ENCODE measurements at regions not wholly inside any gene's neighbourhood (a gene's known extent, or its start where the extent isn't known, plus 50 kb on each side); places are given as distances from the start of the nearest gene placed in this dataset.

DNA sequence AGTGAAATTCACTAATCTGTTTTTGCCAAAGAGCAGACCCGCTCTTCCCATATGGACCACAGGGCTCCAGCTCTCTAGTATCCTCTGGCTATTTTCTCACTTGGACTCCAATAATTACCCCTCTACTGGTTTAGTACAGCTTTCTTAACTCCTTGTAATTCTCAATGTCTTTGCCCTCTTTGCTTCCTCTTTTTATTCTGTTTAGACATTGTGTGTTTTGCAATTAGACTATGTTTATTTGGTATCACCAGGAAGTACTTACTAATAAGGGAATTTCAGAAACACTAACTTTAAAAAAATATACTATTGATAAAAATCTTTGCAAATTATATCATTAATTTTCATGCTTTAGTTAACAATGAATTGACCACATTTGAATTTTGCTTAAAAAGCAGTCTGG lies 111.6 kb upstream of the OBI1 start:
- no peak for DNase-seq

DNA sequence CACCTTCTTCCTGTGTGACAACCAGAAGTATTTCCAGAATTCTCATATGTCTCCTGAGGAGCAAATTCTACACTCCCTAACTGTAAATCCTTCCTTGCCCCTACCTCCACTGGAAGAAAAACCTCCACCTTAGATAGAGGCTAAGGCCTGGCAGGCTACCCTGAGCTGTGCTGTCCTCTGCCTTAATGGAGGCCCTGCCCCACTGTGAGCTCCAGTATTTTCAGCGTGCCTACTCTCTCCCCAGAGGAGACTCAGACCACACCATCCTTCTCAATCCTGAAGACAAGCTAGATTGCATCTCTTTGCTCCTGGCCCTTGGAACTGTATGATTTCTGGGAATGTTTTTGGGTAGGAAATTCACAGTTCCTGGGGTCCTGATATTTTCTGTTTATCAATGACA lies 110.0 kb upstream of the OBI1 start:
- DNase-seq = no peak

DNA sequence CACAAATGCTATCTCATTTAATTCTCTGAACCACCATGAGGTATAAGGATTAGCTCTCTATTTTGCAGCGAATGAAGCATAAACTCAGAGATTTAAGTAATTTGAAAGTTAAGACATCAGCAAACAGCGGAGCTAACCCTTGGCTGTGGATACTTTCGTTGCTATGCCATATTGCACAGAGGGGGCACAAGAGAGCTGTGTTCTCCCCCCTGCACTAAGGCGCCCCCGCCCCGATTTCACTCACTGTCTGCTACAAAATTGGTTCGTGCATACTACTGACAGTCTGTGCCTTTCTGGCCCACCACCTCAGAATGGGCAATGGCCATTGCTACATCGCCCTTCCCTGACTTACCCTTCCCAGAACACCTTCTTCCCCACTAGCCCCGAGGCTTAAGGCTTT lies 105.7 kb upstream of the OBI1 start:
- DNase-seq = no peak

DNA sequence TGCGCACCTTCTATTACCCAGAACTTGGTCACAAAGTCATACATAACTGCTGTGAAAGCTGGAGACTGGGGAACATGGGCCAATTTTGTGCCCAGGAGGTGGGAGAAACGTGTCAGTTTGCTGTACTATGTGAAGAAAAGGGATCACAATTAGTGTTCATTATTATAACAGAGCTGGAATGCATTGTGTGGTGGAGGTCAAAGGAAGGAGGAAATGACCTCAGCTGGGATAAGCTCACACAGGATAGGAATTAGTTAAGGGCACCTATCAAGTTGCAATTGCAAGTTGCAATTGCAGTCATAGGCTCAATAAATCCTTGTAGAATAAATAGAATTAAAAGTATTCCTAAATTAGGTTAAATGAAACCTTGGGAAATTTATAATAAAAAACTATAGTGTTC lies 103.9 kb upstream of the OBI1 start:
- no peak for DNase-seq

DNA sequence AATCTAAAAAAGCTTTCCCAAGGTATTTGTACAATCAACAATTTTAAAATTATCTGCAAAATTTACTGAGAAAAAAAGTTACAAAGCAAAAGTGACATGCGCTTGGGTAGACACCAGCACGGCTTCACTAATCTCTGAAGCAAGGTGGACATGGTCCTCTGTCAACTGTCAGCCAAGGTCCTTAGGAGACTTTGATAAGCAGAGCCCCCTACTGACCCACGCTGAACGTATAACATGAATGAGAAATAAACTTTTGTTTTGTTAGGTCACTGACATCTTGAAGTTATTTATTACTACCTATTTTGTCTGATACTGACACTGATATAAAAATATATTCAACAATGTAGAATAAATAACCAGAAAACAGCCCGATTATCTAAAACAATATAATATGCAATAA lies 100.7 kb upstream of the OBI1 start:
- no peak for DNase-seq

DNA sequence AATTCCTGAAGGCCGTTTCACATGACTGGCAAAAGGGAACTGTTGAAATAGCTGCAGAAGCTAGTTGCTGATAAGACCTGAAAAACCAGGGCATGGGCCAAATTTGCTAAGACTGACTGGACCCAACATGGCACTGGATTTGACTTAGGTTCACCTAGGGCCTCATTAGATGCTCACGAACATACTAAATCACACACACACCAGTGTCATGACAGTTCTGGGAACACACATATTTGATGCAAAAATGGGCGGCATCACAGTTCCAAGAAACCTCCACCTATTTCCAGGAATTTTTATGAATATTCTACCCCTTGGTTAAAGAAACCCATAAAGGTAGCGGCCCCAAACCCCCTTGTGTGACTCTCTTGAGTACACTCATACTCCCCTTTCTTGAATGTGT lies 99.6 kb upstream of the OBI1 start:
- no peak for DNase-seq

DNA sequence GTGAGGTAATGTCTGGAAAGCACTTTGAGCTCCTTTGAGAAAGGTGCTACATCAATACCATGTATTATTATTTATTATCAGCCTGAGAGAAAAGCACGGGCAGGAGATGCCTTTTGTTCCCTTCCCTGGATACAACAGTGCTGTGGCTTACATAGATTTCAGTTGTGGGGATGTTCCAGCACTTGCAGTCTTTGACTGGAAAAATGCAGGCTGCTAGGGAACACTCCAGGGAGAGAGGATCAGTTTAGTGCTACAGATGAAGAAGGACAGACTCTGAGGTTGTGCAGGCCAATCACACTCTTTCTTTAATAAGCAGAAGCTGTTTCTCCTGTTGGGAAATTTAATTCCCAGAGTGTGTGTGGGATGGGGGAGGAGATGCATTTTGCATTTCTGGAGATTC lies 94.5 kb upstream of the OBI1 start:
- no peak for DNase-seq

DNA sequence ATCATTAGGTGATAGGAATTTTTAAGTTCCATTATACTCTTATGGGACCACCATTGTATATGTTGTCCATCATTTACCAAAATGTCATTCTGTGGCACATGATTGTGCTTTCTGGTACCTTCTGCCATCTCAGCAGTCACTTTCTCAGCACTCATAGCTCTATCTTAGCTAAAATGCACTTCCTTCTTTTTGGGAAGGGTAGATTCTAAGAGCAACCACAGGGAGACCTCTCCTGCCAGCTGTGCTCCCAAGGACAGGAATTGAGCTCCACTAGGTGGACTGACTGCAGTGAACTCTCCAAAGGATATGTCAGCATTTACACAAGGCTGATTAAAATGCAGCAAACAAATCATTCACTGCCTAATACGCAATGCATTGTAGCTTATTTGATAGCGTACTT lies 91.8 kb upstream of the OBI1 start:
- no peak for DNase-seq

DNA sequence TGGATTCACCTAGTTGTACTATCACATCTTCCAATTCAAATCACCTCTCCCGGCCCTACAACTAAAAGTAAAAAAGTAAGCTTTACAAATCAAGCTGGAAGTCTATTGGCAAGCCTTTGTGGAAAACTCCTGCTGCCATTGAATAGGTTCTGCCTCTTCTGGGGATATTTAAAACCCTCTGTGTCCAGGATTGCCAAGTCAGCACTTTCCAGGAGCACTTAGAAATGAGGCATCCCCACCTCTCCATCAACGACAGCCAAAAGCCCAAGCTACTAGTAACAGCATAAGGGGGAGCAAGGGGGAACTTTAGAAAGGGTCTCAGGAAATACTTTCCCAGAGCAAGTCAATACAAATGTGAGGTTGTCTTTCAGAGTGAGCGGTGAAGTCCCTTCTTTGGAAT lies 85.0 kb upstream of the OBI1 start:
- no peak for DNase-seq

DNA sequence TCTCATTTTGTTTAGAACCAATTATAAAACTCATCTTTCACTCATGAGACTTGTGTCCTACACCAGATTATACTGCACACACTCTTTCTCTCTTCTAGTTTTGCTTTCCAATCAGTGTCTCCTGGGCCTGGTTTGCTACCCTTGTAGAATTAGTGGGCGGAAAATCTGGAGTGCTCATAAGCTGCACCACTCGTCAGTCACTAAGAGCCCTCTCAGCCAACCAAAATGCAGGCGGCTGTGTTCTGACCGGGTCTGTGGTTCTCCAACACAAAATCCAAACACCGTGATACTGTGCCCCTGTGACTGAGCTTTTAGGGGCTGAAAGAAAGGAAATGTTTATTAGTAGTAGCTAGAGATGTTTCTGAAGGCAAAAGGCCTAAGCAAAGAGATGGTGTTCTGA lies 83.7 kb upstream of the OBI1 start:
- DNase-seq = no peak

DNA sequence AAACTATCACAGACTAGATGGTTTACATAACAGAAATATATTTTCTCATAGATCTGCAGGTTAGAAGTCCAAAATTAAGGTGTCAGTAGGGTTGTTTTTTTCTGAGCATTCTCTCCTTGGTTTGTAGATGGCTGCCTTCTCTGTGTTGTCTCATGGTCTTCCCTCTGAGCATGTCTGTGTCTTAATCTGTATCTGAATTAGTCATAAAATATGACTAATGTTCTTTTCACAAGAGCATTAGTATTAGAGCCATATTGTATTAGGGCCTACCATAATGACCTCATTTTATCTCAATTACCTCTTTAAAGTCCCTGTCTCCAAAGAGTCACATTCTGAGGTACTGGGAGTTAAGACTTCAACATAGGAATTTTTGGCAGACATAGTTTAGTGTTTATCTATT lies 77.2 kb upstream of the OBI1 start:
- DNase-seq = no peak

DNA sequence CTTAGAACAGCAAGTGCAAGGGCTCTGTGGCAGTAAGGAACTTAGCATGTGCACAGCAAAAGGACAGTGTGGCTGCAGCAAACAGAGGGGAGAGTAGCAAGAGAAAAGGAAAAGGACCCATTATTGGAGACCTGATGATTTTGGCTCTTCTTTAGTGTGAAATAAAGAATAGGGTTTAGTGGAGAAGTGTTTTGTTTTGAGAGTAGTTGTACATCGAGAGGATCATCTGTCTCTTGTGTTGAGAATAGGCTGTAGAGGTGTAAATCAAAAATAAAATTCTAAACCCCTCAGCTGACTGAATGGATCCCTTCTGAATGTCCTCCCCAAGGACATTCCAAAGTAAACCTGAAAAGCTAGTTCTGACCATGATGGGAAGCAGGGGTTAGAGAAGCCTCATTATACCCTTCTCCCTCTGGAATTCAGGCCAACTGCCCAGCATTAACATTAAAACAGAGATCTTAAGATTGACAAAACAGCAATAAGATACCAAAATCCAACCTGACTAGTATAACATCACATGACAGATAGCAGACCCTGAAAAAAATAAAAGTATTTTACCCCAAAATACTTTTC lies 73.6 kb upstream of the OBI1 start:
- no peak for DNase-seq

DNA sequence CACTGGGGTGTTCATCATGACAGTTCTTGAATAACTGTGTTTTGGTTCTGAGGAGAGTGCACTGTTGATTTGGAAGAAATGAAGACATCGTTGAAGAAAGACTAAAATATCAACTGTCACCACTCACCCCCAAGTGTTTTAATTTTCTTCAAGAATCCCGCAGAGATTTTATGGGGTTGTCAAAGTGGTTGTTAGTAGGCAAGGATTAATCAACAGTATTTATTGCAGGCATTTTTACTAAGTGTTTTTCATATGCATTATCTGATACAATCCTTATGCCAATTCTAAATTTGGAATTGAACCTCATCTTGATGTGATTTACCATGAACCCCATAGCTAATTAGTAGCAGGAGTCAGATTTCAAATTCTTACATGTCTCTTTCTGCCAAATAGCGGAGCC lies 63.7 kb upstream of the OBI1 start:
- DNase-seq = no peak

DNA sequence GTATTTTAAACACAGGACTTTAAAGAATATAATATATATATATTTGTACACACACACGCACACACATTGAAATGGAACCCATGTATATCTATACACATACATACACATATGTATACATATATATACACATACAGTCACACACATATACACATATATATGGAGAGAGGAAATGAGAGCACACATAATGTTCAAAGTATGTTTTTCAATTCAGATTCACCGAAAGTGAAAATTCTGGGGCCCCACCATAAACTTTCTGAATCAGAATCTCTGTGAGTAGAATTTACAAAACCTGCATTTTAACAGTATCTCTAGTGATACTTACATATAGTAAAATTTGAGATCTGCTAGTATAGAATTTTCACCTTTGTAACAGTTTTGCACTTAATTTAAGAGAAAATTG lies 60.4 kb upstream of the OBI1 start:
- DNase-seq = no peak

DNA sequence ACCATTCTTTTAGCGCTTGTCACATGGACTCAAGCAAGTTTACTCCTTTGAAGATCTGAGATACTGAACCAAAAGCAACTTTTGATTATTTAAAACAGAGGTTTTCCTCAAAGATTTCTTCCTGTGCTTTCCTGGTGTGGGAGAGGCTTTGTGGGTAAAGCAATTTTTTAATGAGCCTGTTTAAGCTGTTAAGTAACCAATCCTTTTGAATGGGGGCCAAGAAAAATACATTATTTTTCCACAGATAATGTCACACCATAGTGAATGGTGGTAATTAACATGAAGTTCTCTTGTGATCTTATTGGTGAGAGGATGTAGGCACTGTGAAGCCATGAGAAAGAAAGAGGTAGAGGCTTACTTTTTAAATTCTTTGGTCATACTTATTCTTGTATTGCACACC lies 55.8 kb upstream of the OBI1 start:
- DNase-seq = no peak

DNA sequence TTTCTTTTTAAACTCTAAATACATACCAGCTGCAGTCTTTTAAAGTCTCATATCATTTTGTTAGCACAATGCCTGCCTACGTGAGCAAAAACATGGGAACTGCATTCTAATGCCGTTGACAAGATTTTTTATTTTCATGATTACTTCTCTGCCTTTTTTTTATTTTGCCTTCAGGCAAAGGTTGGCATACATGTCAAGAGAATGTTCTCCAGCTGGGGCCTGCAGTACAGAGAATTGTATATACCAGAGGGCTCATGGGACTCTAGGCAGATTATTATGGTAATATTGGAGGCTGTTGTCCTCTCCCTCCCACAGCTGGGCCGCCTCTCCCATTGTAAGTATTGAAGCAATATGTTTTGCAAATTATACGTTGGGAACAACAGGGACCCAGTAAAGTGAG lies 53.9 kb upstream of the OBI1 start:
- DNase-seq = no peak

DNA sequence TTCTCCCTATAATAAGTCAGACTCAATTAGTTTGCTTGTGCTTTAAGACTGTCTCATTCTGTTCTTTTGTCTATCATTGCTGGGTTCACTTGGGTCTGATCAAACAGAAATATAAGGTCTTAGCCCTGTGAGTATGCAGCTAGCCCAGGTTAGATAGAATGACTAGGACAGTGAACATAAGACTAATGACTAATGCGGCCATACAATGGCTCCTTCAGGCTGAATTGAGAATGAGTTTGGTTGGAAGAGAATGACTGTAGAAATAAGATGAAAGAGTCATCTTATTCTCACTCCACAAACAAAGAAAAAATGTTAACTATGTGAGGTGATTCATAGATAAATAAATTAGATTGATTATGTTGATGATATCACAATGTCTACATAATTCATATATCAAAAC lies 50.1 kb upstream of the OBI1 start:
- DNase-seq = no peak

Measured in NCI-H2081 treated with DMSO at 0.1 percent for 48 hours (cell line).